Right lobe of liver (tissue), 6 donors: ENCODE measurements at regions not wholly inside any gene's neighbourhood (a gene's known extent, or its start where the extent isn't known, plus 50 kb on each side); places are given as distances from the start of the nearest gene placed in this dataset.

ENCODE experiments used
- ATAC-seq, 4 donors: fragments of 200-7000 bp; cut with Tn5 transposase; one replicate each; pipeline ENCODE4 v1.9.1; 2020; ENCODE audit warnings: mild to moderate bottlenecking in 4 of 4, moderate library complexity in 4 of 4
- DNase-seq, 3 donors: peaks; one replicate each; pipeline ENCODE4 v3.0.0-alpha.2; 2020
- H3K27ac ChIP-seq, 3 donors: fragments of 200-600 bp; one replicate each; pipeline ENCODE4 v1.8.0; 2022
- H3K27me3 ChIP-seq, 2 donors: fragments of 200-600 bp; one replicate each; pipeline ENCODE4 v1.8.0; 2022
- H3K36me3 ChIP-seq, 4 donors: fragments of 200-600 bp; sonication (generic) in 1 of 4; one replicate each; pipeline versions ENCODE4 v1.5.1 to v1.8.0; 2017 to 2022; ENCODE audit warnings: control low read depth in 1 of 4
- H3K4me1 ChIP-seq, 4 donors: fragments of 200-600 bp; sonication (generic) in 1 of 4; one replicate each; pipeline versions ENCODE4 v1.5.1 to v1.8.0; 2017 to 2022; ENCODE audit warnings: control low read depth in 1 of 4
- H3K4me3 ChIP-seq, 3 donors: fragments of 200-600 bp; one replicate each; pipeline ENCODE4 v1.8.0; 2022
- H3K9me3 ChIP-seq, 4 donors: fragments of 200-600 bp; sonication (generic) in 1 of 4; one replicate each; pipeline versions ENCODE4 v1.5.1 to v1.8.0; 2017 to 2022; ENCODE audit warnings: control low read depth in 1 of 4
- POLR2A ChIP-seq: fragments of 450-650 bp; IDR thresholded peaks from one replicate; pipeline ENCODE4 v1.6.1; 2017; ENCODE audit warnings: antibody characterized with exemption, mild to moderate bottlenecking
- WGBS: methylation state at CpG from one replicate; pipeline ENCODE4 v1.1.6; 2018; ENCODE audit warnings: low coverage, low lambda C conversion rate; ENCODE audit not compliant: insufficient coverage; ENCODE audit errors: missing lambda C conversion rate; 5-methylcytosine and 5-hydroxymethylcytosine counted together
- intact Hi-C, 2 donors: fragments of 100-400 bp; cut with DNase I; formaldehyde crosslinking; loops; one replicate each; pipeline versions ENCODE4 v1.11.2 to v1.14.1; 2022
- TF ChIP-seq, protein P1 (sequence below), 4 donors: fragments of 200-600 bp in 3 of 4; fragments of 450-650 bp in 1 of 4; IDR thresholded peaks; one replicate each; pipeline versions ENCODE4 v1.5.1 to v1.8.0; 2016 to 2022; ENCODE audit warnings: antibody characterized with exemption in 4 of 4, mild to moderate bottlenecking in 2 of 4
- donor health status: DM: no; HTN: yes; CAD: no.
- donor health status: DM: no; HTN: no; CAD: no.
- donor health status: DM: no; HTN: no; CAD: no.
- donor health status: DM: no; HTN: yes; CAD: no.
- donor health status: DM: no; HTN: yes; CAD: no.

DNA sequence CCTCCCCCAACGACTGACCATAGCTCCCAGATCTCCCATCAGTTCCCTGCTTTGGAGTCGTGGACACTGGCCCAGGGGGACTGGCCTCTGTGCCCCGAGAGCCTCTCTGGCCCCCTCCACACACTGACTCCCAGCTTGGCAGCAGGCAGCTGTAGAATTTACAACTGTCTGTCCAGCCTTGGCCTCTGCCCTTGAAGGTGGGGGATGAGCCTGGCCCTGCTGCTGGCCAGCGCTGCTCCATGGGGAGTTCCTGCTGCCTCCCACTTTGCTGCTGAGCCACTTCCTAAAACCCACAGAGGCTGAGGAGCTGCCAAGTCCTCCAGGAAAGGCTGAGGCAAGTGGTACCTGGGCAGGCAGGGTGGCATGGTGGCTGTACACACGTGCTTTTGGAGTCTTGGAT is 147.1 kb downstream of the WDR11 start:
- no peaks in the 10 kb centered on the region for H3K27me3 ChIP-seq
- no peaks in the 10 kb centered on the region for H3K9me3 ChIP-seq
- TF ChIP-seq, protein P1, sequence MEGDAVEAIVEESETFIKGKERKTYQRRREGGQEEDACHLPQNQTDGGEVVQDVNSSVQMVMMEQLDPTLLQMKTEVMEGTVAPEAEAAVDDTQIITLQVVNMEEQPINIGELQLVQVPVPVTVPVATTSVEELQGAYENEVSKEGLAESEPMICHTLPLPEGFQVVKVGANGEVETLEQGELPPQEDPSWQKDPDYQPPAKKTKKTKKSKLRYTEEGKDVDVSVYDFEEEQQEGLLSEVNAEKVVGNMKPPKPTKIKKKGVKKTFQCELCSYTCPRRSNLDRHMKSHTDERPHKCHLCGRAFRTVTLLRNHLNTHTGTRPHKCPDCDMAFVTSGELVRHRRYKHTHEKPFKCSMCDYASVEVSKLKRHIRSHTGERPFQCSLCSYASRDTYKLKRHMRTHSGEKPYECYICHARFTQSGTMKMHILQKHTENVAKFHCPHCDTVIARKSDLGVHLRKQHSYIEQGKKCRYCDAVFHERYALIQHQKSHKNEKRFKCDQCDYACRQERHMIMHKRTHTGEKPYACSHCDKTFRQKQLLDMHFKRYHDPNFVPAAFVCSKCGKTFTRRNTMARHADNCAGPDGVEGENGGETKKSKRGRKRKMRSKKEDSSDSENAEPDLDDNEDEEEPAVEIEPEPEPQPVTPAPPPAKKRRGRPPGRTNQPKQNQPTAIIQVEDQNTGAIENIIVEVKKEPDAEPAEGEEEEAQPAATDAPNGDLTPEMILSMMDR (IDR thresholded peaks at IDR 0.05) = no peak
- no peak for DNase-seq
- intact Hi-C loops = no loop called here
- H3K27ac ChIP-seq = no peak overlapping the region
- no peaks in the 10 kb centered on the region for H3K4me1 ChIP-seq
- no peak for ATAC-seq
- H3K4me3 ChIP-seq = no peak overlapping the region
- H3K36me3 ChIP-seq = no peaks in the 10 kb centered on the region
- WGBS = 48% methylated on average over 4 of the region's 5 CpGs

DNA sequence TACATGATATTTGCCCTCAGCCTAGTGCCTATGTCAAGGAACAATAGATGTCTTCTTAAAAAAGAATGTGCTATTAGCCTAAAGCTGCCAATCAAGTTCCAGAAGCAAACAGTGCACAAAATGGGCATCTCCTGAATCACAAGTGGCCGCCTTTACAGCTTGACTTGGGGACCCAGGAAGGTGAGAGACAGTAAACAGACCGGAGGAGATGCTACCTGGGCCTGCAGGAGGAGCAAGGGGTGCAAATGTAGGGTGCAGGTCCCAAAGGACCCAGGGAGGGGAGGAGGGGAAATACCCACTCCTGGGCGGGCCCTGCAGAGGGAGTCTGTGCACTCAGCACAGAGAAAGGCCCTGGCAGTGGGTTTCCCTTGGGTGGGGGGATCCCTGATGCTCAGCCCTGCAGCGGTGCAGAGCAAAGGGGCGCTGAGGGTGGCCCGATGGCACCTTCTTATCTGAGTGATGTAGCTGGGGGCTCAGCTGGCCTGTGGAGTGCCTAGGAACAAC is 147.7 kb downstream of the WDR11 start:
- intact Hi-C loops = no loop called here
- no peaks in the 10 kb centered on the region for H3K36me3 ChIP-seq
- no peaks in the 10 kb centered on the region for H3K27me3 ChIP-seq
- 70% methylated on average over 4 of the region's 6 CpGs for WGBS
- H3K4me1 ChIP-seq = no peaks in the 10 kb centered on the region
- TF ChIP-seq, protein P1 (IDR thresholded peaks at IDR 0.05) = no peak
- no peak for TF ChIP-seq POLR2A
- no peaks in the 10 kb centered on the region for H3K9me3 ChIP-seq
- no peak overlapping the region for H3K4me3 ChIP-seq
- DNase-seq = no peak
- H3K27ac ChIP-seq = no peak overlapping the region
- ATAC-seq = no peak

DNA sequence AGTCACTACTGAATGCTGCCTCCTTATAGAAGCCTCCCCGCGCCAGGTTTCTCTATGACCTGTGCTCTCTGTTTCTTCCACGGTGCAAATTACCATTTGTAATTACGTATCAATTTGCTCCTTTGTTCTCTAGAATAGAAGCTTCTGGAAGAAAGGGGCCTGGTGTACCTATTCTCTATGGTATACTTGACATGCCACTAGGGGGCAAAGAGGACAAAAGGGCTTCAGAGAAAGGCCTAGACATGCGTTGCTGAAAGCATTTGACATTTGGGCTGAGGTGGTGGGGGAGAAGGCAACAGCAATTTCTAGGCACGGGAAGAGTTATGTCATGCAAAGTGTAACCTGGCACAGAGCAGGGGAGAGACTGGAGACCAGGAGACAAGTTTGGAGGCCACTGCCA is 148.7 kb downstream of the WDR11 start:
- ATAC-seq (no peak), DNase-seq (no peak)
- H3K36me3 ChIP-seq = no peaks in the 10 kb centered on the region
- no peak overlapping the region for H3K4me3 ChIP-seq
- no peaks in the 10 kb centered on the region for H3K9me3 ChIP-seq
- WGBS = 79% methylated on average over 6 of the region's 6 CpGs
- H3K4me1 ChIP-seq = no peaks in the 10 kb centered on the region
- H3K27me3 ChIP-seq = no peaks in the 10 kb centered on the region
- no peak overlapping the region for H3K27ac ChIP-seq
- intact Hi-C loops = no loop called here
- TF ChIP-seq POLR2A = no peak
- TF ChIP-seq, protein P1 (IDR thresholded peaks at IDR 0.05) = no peak

DNA sequence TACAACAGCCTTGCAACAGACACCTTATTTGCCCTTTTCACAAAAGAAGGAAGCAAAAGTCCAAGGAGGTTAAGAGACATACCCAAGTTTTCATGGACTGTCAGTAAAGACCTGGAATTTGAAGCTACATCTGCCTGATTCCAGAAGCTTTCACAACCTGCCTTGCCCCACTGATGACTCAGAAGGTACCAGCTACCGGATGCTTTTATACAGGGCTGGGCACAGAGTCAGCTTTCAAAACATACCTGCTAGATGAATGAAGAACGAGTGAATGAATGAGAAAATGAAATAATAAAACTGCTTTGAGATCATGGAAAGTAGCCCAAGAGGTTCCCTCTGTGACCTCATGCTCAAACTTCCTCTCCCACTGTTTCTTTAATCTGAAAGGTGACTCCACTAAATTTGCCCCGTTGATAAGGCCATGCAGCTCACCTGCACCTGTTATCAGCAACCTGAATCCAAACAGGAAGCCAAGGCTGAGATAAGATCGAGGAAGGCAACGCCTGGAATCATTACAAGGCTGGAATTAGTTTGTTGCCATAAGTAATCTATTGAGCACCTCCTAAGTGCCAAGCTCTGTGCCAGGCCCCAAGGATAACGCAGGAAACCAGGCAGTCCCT is 151.5 kb downstream of the WDR11 start:
- intact Hi-C loops = no loop called here
- no peak for DNase-seq
- TF ChIP-seq, protein P1 (IDR thresholded peaks at IDR 0.05) = no peak
- ATAC-seq = no peak
- no peaks in the 10 kb centered on the region for H3K36me3 ChIP-seq
- H3K4me1 ChIP-seq = no peaks in the 10 kb centered on the region
- peaks cover 0 to 9% (median 0%) of the 10 kb centered on the region in 4 donors for H3K9me3 ChIP-seq
- H3K27ac ChIP-seq = no peak overlapping the region
- WGBS = 31% methylated on average over 6 of the region's 6 CpGs
- no peak overlapping the region for H3K4me3 ChIP-seq
- H3K27me3 ChIP-seq = no peaks in the 10 kb centered on the region
